GM12892 (cell line): ENCODE measurements at regions not wholly inside any gene's neighbourhood (a gene's known extent, or its start where the extent isn't known, plus 50 kb on each side); places are given as distances from the start of the nearest gene placed in this dataset.

ENCODE experiments used
- POLR2A ChIP-seq: IDR thresholded peaks from 2 replicates; pipeline ENCODE4 v1.6.1; 2011; ENCODE audit warnings: low read depth, low read length, control low read depth
- POLR2AphosphoS5 ChIP-seq: IDR thresholded peaks from 2 replicates; pipeline ENCODE4 v1.6.1; 2011; ENCODE audit warnings: low read depth, low read length, control low read depth
- TAF1 ChIP-seq: IDR thresholded peaks from 2 replicates; pipeline ENCODE4 v1.6.1; 2011; ENCODE audit warnings: low read depth, mild to moderate bottlenecking, control low read depth, low read length, borderline replicate concordance

- no peak for TF ChIP-seq POLR2AphosphoS5
- no peak for TF ChIP-seq POLR2A
- TF ChIP-seq TAF1 = no peak
Measured at GRCh38 chrX:99242001-99242400, 1168.1 kb downstream of the PCDH19 start.
